ENCODE measurements at regions not wholly inside any gene's neighbourhood (a gene's known extent, or its start where the extent isn't known, plus 50 kb on each side); places are given as distances from the start of the nearest gene placed in this dataset.

GRCh38 chr11:112652786-112653390 is 308.3 kb upstream of the NCAM1 start:
- TF ChIP-seq POLR2A (IDR thresholded peaks at IDR 0.05) (no peak), CTCF (IDR thresholded peaks at IDR 0.05) (no peak)
